Activated CD4-positive, alpha-beta T cell treated with anti-CD3 and anti-CD28 coated beads, Interleukin-2, amount 10 ng/mL, durations not matched to agents 24 days and 14 days (primary cell): ENCODE measurements at regions not wholly inside any gene's neighbourhood (a gene's known extent, or its start where the extent isn't known, plus 50 kb on each side); places are given as distances from the start of the nearest gene placed in this dataset.

ENCODE experiments used
- DNase-seq: peaks from one replicate; pipeline ENCODE4 v3.0.0; 2022
- H3K27ac Mint-ChIP-seq: one replicate; pipeline ENCODE4 v1.8.0; 2022; ENCODE audit warnings: mild to moderate bottlenecking, mixed read lengths
- H3K27me3 Mint-ChIP-seq: one replicate; pipeline ENCODE4 v1.8.0; 2022; ENCODE audit warnings: mixed read lengths
- H3K36me3 Mint-ChIP-seq: one replicate; pipeline ENCODE4 v1.8.0; 2022; ENCODE audit warnings: low read depth, mild to moderate bottlenecking, mixed read lengths
- H3K4me1 Mint-ChIP-seq: one replicate; pipeline ENCODE4 v1.8.0; 2021; ENCODE audit warnings: mixed read lengths
- H3K4me3 Mint-ChIP-seq: one replicate; pipeline ENCODE4 v1.8.0; 2022; ENCODE audit warnings: mild to moderate bottlenecking, moderate library complexity, mixed read lengths
- H3K9me3 Mint-ChIP-seq: one replicate; pipeline ENCODE4 v1.8.0; 2021; ENCODE audit warnings: mixed read lengths
- intact Hi-C: fragments of 100-400 bp; cut with micrococcal nuclease; formaldehyde crosslinking; loops from one replicate; pipeline ENCODE4 v1.15.1; 2023

DNA sequence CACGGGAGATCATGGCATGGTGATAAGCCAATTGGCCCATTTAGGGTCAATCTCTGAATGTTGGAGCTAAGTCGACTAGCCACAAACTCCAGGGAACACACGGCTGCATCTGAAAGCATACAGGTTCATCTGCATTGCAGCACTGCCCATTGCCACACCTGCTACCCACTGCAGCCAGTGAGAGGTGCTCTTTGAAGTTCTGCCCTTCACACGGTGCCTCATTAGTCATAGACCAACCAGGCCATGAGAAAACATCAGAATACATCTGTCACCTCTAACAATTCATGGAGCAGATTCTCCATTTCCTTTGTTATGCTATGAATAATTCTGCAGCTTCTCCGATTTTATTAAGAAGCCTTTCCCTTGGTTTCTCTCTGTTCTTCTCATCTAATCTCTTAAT lies 65.7 kb upstream of the FAM204A start:
- no peak for DNase-seq
- Mint-ChIP-seq H3K36me3 (no peaks in the 10 kb centered on the region), H3K27me3 (peaks cover 12% of the 10 kb centered on the region), H3K27ac (no peak overlapping the region), H3K9me3 (no peaks in the 10 kb centered on the region), H3K4me1 (no peaks in the 10 kb centered on the region), H3K4me3 (no peak overlapping the region)
- intact Hi-C loops: no loop called here

DNA sequence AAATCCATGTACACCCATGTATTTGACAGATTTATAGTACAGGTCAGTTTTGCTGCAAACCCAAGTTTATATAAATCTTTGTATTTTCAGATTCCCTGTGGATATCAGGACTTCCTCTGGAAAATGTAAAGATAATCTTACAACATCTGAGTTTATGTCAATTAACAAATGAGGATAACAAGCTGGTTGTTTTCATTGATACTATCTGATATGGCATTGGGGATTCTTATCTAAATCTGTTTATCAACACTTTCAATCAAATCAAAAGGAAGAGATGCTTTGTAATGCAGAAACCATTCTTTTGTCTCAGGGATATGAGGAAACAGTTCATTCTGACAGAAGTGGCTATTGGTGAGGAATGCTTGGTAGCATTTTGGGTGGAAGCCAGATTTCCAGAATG lies 64.9 kb upstream of the FAM204A start:
- no peaks in the 10 kb centered on the region for H3K9me3 Mint-ChIP-seq

GRCh38 chr10:118405928-118406327 lies 63.8 kb upstream of the FAM204A start:
- Mint-ChIP-seq H3K9me3 (no peaks in the 10 kb centered on the region), H3K36me3 (no peaks in the 10 kb centered on the region), H3K27me3 (peaks cover 18% of the 10 kb centered on the region), H3K4me1 (no peaks in the 10 kb centered on the region), H3K4me3 (no peak overlapping the region), H3K27ac (no peak overlapping the region)
- intact Hi-C loops: no loop called here
- no peak for DNase-seq

More for the DNA sequence above, 64.9 kb upstream of the FAM204A start:
- no peak overlapping the region for H3K27ac Mint-ChIP-seq
- no peak for DNase-seq
- intact Hi-C loops: no loop called here
- H3K4me3 Mint-ChIP-seq: no peak overlapping the region
- peaks cover 16% of the 10 kb centered on the region for H3K27me3 Mint-ChIP-seq
- H3K36me3 Mint-ChIP-seq: no peaks in the 10 kb centered on the region
- H3K4me1 Mint-ChIP-seq: no peaks in the 10 kb centered on the region

- no peak overlapping the region for H3K4me3 Mint-ChIP-seq
- no peaks in the 10 kb centered on the region for H3K36me3 Mint-ChIP-seq
- H3K4me1 Mint-ChIP-seq: no peaks in the 10 kb centered on the region
- H3K27ac Mint-ChIP-seq: no peak overlapping the region
- intact Hi-C loops: no loop called here
- no peak for DNase-seq
- peaks cover 16% of the 10 kb centered on the region for H3K27me3 Mint-ChIP-seq
- no peaks in the 10 kb centered on the region for H3K9me3 Mint-ChIP-seq
These were observed 61.8 kb upstream of the FAM204A start for GRCh38 chr10:118403967-118404366.

GRCh38 chr10:118401708-118402193 lies 59.6 kb upstream of the FAM204A start:
- H3K27me3 Mint-ChIP-seq: peaks cover 16% of the 10 kb centered on the region
- no peak overlapping the region for H3K27ac Mint-ChIP-seq

GRCh38 chr10:118397391-118397790 lies 55.3 kb upstream of the FAM204A start:
- DNase-seq: no peak
- H3K9me3 Mint-ChIP-seq: no peaks in the 10 kb centered on the region
- H3K36me3 Mint-ChIP-seq: no peaks in the 10 kb centered on the region
- no peaks in the 10 kb centered on the region for H3K4me1 Mint-ChIP-seq
- no peak overlapping the region for H3K4me3 Mint-ChIP-seq
- peaks cover 13% of the 10 kb centered on the region for H3K27me3 Mint-ChIP-seq
- intact Hi-C loops: no loop called here
- H3K27ac Mint-ChIP-seq: no peak overlapping the region

More at GRCh38 chr10:118401708-118402193, 59.6 kb upstream of the FAM204A start:
- DNase-seq: no peak
- H3K4me1 Mint-ChIP-seq: no peaks in the 10 kb centered on the region
- H3K36me3 Mint-ChIP-seq: no peaks in the 10 kb centered on the region
- intact Hi-C loops: no loop called here
- no peak overlapping the region for H3K4me3 Mint-ChIP-seq
- H3K9me3 Mint-ChIP-seq: no peaks in the 10 kb centered on the region

- intact Hi-C loops: no loop called here
- Mint-ChIP-seq H3K4me3 (no peak overlapping the region), H3K4me1 (no peaks in the 10 kb centered on the region), H3K27me3 (peaks cover 10% of the 10 kb centered on the region), H3K36me3 (no peaks in the 10 kb centered on the region), H3K9me3 (no peaks in the 10 kb centered on the region), H3K27ac (no peak overlapping the region)
- no peak for DNase-seq
These were observed 53.8 kb upstream of the FAM204A start for GRCh38 chr10:118395947-118396346.

DNA sequence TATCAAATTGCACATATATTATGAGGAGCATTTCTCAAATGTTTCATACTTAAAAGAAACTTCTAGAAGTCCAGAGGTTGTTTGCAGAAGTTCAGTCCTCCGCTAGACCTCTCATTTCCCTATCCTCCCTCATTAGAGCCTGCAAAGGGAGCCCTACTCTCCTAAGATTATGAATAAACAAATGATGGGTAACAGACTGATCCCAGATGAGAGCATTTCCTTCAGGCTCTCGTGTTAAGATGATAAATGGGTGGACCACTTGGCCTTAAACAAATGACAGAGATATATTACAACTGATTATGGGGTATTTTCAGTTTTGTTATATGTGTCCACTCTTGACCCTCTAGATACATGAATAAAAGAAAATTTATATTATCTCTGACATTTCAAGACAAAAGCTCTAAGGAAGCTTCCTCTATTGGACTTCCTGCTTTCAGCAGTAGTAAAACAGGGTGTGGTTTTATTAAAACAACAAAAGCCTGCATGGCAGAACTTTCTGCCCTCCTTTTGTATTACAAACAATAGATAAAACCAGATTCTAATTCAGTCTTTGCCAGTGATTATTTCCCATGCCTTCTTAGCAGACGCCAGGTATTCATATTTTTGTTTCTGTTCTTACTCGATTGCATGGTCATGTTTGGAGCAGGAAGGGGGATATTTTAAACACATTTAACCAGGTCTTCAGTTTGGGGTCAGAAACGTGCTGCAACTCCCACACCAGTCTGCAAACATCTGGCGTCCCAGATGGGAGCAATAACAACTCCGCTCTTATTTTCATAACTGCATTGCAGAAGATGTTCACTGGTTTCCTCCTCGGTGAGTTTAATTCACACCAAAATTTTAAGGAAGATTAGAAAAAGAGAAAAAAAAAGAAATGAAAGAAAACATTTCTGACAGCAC lies 52.4 kb upstream of the FAM204A start:
- Mint-ChIP-seq H3K4me1 (no peaks in the 10 kb centered on the region), H3K4me3 (no peak overlapping the region), H3K9me3 (no peaks in the 10 kb centered on the region), H3K27ac (no peak overlapping the region), H3K36me3 (no peaks in the 10 kb centered on the region), H3K27me3 (peaks cover 13% of the 10 kb centered on the region)
- intact Hi-C loops: no loop called here
- DNase-seq: no peak

- Mint-ChIP-seq H3K9me3 (no peaks in the 10 kb centered on the region), H3K27me3 (peaks cover 14% of the 10 kb centered on the region), H3K27ac (no peak overlapping the region), H3K4me1 (no peaks in the 10 kb centered on the region), H3K4me3 (no peak overlapping the region), H3K36me3 (no peaks in the 10 kb centered on the region)
- intact Hi-C loops: no loop called here
- no peak for DNase-seq
These were observed 50.6 kb upstream of the FAM204A start for GRCh38 chr10:118392761-118393160.
